ENCODE measurements at regions not wholly inside any gene's neighbourhood (a gene's known extent, or its start where the extent isn't known, plus 50 kb on each side); places are given as distances from the start of the nearest gene placed in this dataset.

GRCh38 chr12:115758877-115759620 is 518.4 kb downstream of the MED13L start:
- intact Hi-C loops (cut with micrococcal nuclease), result loop anchor here in 1 of 2 donors (10.0 kb wide), 1 partner anchor 1094 kb away; no protein-coding TSS in a partner anchor

GRCh38 chr12:115758183-115758582 is 519.3 kb downstream of the MED13L start:
- Histone ChIP-seq H2AFZ (ENCODE audit: insufficient read depth, low read depth, low read length, poor library complexity, severe bottlenecking) (no peak overlapping the region), H3K4me2 (replicated peaks; ENCODE audit: extremely low read depth, low read length, poor library complexity, severe bottlenecking) (no peak overlapping the region), H3K79me2 (ENCODE audit: insufficient read depth, low read length) (no peaks in the 10 kb centered on the region), H3K4me1 (ENCODE audit: control insufficient read depth in 1 of 2, insufficient read depth in 2 of 2, low read length in 2 of 2) (no peaks in the 10 kb centered on the region), H3K36me3 (replicated peaks in 1 of 2; ENCODE audit: control insufficient read depth in 1 of 2, insufficient read depth in 2 of 2, low read length in 2 of 2) (no peaks in the 10 kb centered on the region), H4K20me1 (ENCODE audit: insufficient read depth, low read length) (no peaks in the 10 kb centered on the region), H3K4me3 (replicated peaks in 1 of 3; ENCODE audit: low read depth in 2 of 3, low read length in 3 of 3) (no peak overlapping the region), H3K27me3 (ENCODE audit: control insufficient read depth in 2 of 2, insufficient read depth in 2 of 2, low read length in 2 of 2) (peaks cover 10 to 15% of the 10 kb centered on the region in 2 donors), H3K27ac (ENCODE audit: low read depth in 1 of 2, low read length in 2 of 2) (no peak overlapping the region), H3K9me3 (replicated peaks in 1 of 2; ENCODE audit: control insufficient read depth in 1 of 2, insufficient read depth in 1 of 2, low read length in 2 of 2) (no peaks in the 10 kb centered on the region), H3K9ac (ENCODE audit: insufficient read depth, low read length, poor library complexity, severe bottlenecking) (no peak overlapping the region)
- intact Hi-C loops (cut with micrococcal nuclease), result loop anchor here in 1 of 2 donors (10.0 kb wide), 1 partner anchor 1093 kb away; no protein-coding TSS in a partner anchor
- Mint-ChIP-seq H3K27ac (no peak overlapping the region), H3K27me3 (ENCODE audit: low read depth in 3 of 3) (peaks cover 8 to 13% (median 13%) of the 10 kb centered on the region in 3 donors), H3K36me3 (no peaks in the 10 kb centered on the region), H3K9me3 (no peaks in the 10 kb centered on the region), H3K4me1 (no peaks in the 10 kb centered on the region), H3K4me3 (no peak overlapping the region)
- no peak for TF ChIP-seq CTCF (IDR thresholded peaks at IDR 0.05)
- no peak for DNase-seq
- WGBS (ENCODE audit: insufficient coverage), result 100% methylated on average over 1 of the region's 5 CpGs

More at GRCh38 chr12:115758877-115759620, 518.4 kb downstream of the MED13L start:
- H3K27ac Mint-ChIP-seq, result no peak overlapping the region
- peaks cover 8 to 13% (median 13%) of the 10 kb centered on the region in 3 donors for H3K27me3 Mint-ChIP-seq (ENCODE audit: low read depth in 3 of 3)
- no peaks in the 10 kb centered on the region for H3K4me1 ChIP-seq (ENCODE audit: control insufficient read depth in 1 of 2, insufficient read depth in 2 of 2, low read length in 2 of 2)
- no peak overlapping the region for H3K27ac ChIP-seq (ENCODE audit: low read depth in 1 of 2, low read length in 2 of 2)
- no peak overlapping the region for H3K9ac ChIP-seq (ENCODE audit: insufficient read depth, low read length, poor library complexity, severe bottlenecking)
- H3K27me3 ChIP-seq (ENCODE audit: control insufficient read depth in 2 of 2, insufficient read depth in 2 of 2, low read length in 2 of 2), result peaks cover 10 to 15% of the 10 kb centered on the region in 2 donors
- no peaks in the 10 kb centered on the region for H3K79me2 ChIP-seq (ENCODE audit: insufficient read depth, low read length)
- DNase-seq, result no peak
- H3K9me3 ChIP-seq (replicated peaks in 1 of 2; ENCODE audit: control insufficient read depth in 1 of 2, insufficient read depth in 1 of 2, low read length in 2 of 2), result no peaks in the 10 kb centered on the region
- H4K20me1 ChIP-seq (ENCODE audit: insufficient read depth, low read length), result no peaks in the 10 kb centered on the region
- WGBS (ENCODE audit: insufficient coverage), result 100% methylated on average over 3 of the region's 9 CpGs
- H2AFZ ChIP-seq (ENCODE audit: insufficient read depth, low read depth, low read length, poor library complexity, severe bottlenecking), result no peak overlapping the region
- no peak overlapping the region for H3K4me2 ChIP-seq (replicated peaks; ENCODE audit: extremely low read depth, low read length, poor library complexity, severe bottlenecking)
- H3K9me3 Mint-ChIP-seq, result no peaks in the 10 kb centered on the region
- H3K36me3 ChIP-seq (replicated peaks in 1 of 2; ENCODE audit: control insufficient read depth in 1 of 2, insufficient read depth in 2 of 2, low read length in 2 of 2), result no peaks in the 10 kb centered on the region
- H3K4me3 ChIP-seq (replicated peaks in 1 of 3; ENCODE audit: low read depth in 2 of 3, low read length in 3 of 3), result no peak overlapping the region
- no peaks in the 10 kb centered on the region for H3K36me3 Mint-ChIP-seq
- no peaks in the 10 kb centered on the region for H3K4me1 Mint-ChIP-seq
- TF ChIP-seq CTCF (IDR thresholded peaks at IDR 0.05), result no peak
- no peak overlapping the region for H3K4me3 Mint-ChIP-seq
